ENCODE measurements at regions not wholly inside any gene's neighbourhood (a gene's known extent, or its start where the extent isn't known, plus 50 kb on each side); places are given as distances from the start of the nearest gene placed in this dataset.

DNA sequence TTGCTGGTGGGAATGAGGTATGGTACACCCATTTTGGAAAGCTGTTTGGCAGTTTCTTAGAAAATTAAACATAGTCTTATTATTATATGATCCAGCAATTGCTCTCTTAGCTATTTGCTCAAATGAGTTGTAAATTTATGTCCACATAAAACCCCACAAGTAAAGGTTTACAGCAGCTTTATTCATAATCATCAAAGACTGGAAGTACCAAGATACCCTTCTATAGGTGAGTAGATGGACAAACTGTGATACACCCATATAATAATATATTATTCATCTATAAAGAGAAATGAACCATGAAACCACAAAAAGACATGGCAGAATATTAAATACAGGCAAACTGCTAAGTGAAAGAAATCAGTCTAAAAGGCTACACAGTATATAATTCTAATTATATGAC is 344.7 kb upstream of the CDIN1 start:
- H3K4me1 ChIP-seq: no peaks in the 10 kb centered on the region
- DNase-seq: no peak
- H3K27me3 ChIP-seq: no peaks in the 10 kb centered on the region
- no peak overlapping the region for H3K4me3 ChIP-seq (ENCODE audit: low read depth, low read length)
- H3K36me3 ChIP-seq: no peaks in the 10 kb centered on the region
- no peaks in the 10 kb centered on the region for H3K9me3 ChIP-seq
- TF ChIP-seq, protein P1, sequence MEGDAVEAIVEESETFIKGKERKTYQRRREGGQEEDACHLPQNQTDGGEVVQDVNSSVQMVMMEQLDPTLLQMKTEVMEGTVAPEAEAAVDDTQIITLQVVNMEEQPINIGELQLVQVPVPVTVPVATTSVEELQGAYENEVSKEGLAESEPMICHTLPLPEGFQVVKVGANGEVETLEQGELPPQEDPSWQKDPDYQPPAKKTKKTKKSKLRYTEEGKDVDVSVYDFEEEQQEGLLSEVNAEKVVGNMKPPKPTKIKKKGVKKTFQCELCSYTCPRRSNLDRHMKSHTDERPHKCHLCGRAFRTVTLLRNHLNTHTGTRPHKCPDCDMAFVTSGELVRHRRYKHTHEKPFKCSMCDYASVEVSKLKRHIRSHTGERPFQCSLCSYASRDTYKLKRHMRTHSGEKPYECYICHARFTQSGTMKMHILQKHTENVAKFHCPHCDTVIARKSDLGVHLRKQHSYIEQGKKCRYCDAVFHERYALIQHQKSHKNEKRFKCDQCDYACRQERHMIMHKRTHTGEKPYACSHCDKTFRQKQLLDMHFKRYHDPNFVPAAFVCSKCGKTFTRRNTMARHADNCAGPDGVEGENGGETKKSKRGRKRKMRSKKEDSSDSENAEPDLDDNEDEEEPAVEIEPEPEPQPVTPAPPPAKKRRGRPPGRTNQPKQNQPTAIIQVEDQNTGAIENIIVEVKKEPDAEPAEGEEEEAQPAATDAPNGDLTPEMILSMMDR (IDR thresholded peaks at IDR 0.05; ENCODE audit: low read depth, low read length): no peak

DNA sequence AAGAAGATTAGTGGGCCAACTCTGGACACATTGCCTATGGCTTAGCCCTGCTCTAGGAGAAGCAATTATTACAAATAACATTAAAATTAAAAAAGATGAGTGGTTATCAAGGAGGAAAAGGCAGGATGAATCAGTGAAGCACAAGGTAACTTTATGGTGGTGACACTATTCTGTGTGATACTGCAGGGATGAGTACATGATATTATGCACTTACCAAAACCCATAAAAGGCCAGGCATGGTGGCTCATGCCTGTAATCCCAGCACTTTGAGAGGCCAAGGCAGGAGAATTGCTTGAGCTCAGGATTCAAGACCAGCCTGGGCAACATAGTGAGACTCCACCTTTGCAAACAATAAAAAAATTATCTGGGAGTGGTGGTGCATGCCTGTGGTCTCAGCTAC is 344.3 kb upstream of the CDIN1 start:
- no peak for DNase-seq
- Histone ChIP-seq H3K36me3 (no peaks in the 10 kb centered on the region), H3K4me1 (no peaks in the 10 kb centered on the region), H3K9me3 (no peaks in the 10 kb centered on the region), H3K27me3 (no peaks in the 10 kb centered on the region), H3K4me3 (ENCODE audit: low read depth, low read length) (no peak overlapping the region)
- TF ChIP-seq, protein P1 (IDR thresholded peaks at IDR 0.05; ENCODE audit: low read depth, low read length): no peak

DNA sequence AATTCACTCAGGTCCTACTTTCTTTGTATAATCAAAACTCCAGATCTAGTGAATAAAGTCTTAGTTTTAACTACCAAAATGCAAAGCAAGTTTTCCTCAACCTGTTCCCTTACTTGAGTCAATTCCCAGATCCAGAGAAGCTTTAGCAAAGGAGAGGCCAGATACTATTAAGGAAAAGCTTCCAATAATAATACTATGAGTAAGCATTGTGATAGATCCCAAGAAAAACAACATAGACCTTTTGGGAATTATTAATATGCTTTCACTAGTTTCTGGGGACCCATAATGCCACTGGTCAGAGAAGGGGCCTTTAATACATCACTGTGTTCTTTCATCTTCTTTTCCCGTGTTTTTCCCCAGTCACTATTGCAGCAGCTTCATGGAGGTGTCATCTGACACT is 339.9 kb upstream of the CDIN1 start:
- Histone ChIP-seq H3K27me3 (no peaks in the 10 kb centered on the region), H3K4me3 (ENCODE audit: low read depth, low read length) (no peak overlapping the region), H3K9me3 (no peaks in the 10 kb centered on the region), H3K4me1 (no peaks in the 10 kb centered on the region), H3K36me3 (no peaks in the 10 kb centered on the region)
- TF ChIP-seq, protein P1 (IDR thresholded peaks at IDR 0.05; ENCODE audit: low read depth, low read length): no peak
- no peak for DNase-seq

DNA sequence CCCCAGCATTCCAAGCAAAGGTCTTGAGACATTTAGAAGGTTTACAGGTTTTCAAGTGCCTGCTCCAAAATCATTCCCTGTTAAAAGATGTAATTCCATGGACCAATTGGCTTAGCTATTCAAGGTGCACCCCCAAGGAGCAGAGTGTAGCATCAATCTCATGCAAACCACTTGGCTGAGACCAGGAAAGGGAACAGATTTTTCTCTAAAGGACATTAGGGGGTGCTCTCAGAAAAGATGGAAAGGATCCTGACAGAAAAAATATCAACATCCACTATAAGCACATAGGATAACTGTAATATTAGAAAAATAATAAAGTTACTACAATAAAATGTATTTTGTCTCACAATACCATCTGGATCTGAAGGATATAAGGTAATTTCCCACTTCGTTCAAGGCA is 328.0 kb upstream of the CDIN1 start:
- Histone ChIP-seq H3K27me3 (no peaks in the 10 kb centered on the region), H3K4me3 (ENCODE audit: low read depth, low read length) (no peak overlapping the region), H3K4me1 (no peaks in the 10 kb centered on the region), H3K9me3 (no peaks in the 10 kb centered on the region), H3K36me3 (no peaks in the 10 kb centered on the region)
- no peak for DNase-seq
- TF ChIP-seq, protein P1 (IDR thresholded peaks at IDR 0.05; ENCODE audit: low read depth, low read length): no peak

DNA sequence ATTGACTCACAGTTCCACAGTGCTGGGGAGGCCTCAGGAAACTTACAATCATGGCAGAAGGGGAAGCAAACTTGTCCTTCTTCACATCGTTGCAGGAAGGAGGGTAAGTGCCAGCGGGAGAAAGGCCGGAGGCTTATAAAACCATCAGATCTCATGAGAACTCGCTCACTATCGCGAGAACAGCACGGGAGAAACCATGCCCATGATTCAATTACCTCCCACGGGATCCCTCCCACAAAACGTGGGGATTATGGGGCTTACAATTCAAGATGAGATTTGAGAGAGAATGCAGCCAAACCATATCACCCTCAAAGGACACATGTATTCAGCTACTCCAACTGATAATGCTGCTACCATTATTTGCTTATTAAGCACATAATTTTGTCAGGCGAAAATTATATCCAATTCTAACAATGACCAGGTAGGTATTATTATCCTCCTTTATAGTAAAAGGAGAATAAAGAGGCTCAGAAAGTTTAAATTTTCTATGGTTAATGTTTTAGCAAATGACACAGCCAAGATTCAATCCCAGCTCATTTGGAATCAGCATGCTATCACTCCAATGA is 327.2 kb upstream of the CDIN1 start:
- Histone ChIP-seq H3K9me3 (no peaks in the 10 kb centered on the region), H3K4me3 (ENCODE audit: low read depth, low read length) (no peak overlapping the region), H3K4me1 (no peaks in the 10 kb centered on the region), H3K36me3 (no peaks in the 10 kb centered on the region), H3K27me3 (no peaks in the 10 kb centered on the region)
- no peak for DNase-seq
- TF ChIP-seq, protein P1 (IDR thresholded peaks at IDR 0.05; ENCODE audit: low read depth, low read length): no peak

DNA sequence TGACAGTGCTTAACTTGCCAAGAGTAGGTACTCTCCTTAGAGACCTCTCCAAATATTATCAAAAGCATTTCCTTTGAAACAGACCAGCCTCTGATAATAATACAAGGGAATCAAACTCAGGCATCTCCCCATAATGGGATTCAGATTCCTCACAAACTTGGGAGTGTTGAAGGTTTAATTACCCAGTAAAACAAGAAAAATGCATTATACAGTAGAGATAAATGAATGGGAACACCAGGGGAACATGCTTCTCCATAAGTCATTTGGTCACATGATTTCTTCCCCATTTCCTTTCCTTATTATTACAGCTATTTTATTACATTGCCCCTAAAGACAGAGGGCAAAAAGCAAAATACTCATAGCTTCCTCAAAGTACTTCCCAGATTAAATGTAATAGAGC is 325.0 kb upstream of the CDIN1 start:
- H3K4me1 ChIP-seq: no peaks in the 10 kb centered on the region
- H3K36me3 ChIP-seq: no peaks in the 10 kb centered on the region
- no peak overlapping the region for H3K4me3 ChIP-seq (ENCODE audit: low read depth, low read length)
- TF ChIP-seq, protein P1 (IDR thresholded peaks at IDR 0.05; ENCODE audit: low read depth, low read length): no peak
- no peaks in the 10 kb centered on the region for H3K27me3 ChIP-seq
- no peak for DNase-seq
- no peaks in the 10 kb centered on the region for H3K9me3 ChIP-seq

Measured in BE2C (cell line).